HG03103 (cell line): ENCODE measurements at regions not wholly inside any gene's neighbourhood (a gene's known extent, or its start where the extent isn't known, plus 50 kb on each side); places are given as distances from the start of the nearest gene placed in this dataset.

Source experiments
- ATAC-seq: cut with Tn5 transposase; IDR thresholded peaks from one replicate; pipeline ENCODE4 v1.9.1; 2021; ENCODE audit warnings: low read depth; ENCODE audit not compliant: unreplicated experiment

- ATAC-seq: no peak
Observed at GRCh38 chr1:5488448-5488847, 503.8 kb downstream of the NPHP4 start.

- ATAC-seq: no peak
Observed at GRCh38 chr1:5485968-5486696, 506.1 kb downstream of the NPHP4 start.

GRCh38 chr1:5485436-5485835 is 506.8 kb downstream of the NPHP4 start:
- ATAC-seq: no peak

GRCh38 chr1:5484451-5485165 is 507.6 kb downstream of the NPHP4 start:
- no peak for ATAC-seq

- no peak for ATAC-seq
Observed at GRCh38 chr1:5481889-5482288, 510.3 kb downstream of the NPHP4 start.

GRCh38 chr1:5480906-5481305 is 511.3 kb downstream of the NPHP4 start:
- no peak for ATAC-seq

GRCh38 chr1:5479876-5480646 is 512.2 kb downstream of the NPHP4 start:
- no peak for ATAC-seq

- no peak for ATAC-seq
Observed at GRCh38 chr1:5478961-5479360, 513.3 kb downstream of the NPHP4 start.

- no peak for ATAC-seq
Observed at GRCh38 chr1:5478156-5478695, 514.0 kb downstream of the NPHP4 start.

- no peak for ATAC-seq
Observed at GRCh38 chr1:5477716-5478115, 514.5 kb downstream of the NPHP4 start.

- no peak for ATAC-seq
Observed at GRCh38 chr1:5475572-5475971, 516.7 kb downstream of the NPHP4 start.

GRCh38 chr1:5473268-5473667 is 519.0 kb downstream of the NPHP4 start:
- no peak for ATAC-seq

GRCh38 chr1:5466487-5466886 is 525.7 kb downstream of the NPHP4 start:
- no peak for ATAC-seq

GRCh38 chr1:5465281-5465711 is 526.9 kb downstream of the NPHP4 start:
- ATAC-seq: no peak

- ATAC-seq: no peak
Observed at GRCh38 chr1:5464366-5464765, 527.9 kb downstream of the NPHP4 start.

- no peak for ATAC-seq
Observed at GRCh38 chr1:5460974-5461373, 531.3 kb downstream of the NPHP4 start.

GRCh38 chr1:5459839-5460610 is 532.2 kb downstream of the NPHP4 start:
- no peak for ATAC-seq

- ATAC-seq: no peak
Observed at GRCh38 chr1:5458248-5458647, 534.0 kb downstream of the NPHP4 start.

GRCh38 chr1:5456090-5456811 is 536.0 kb downstream of the NPHP4 start:
- ATAC-seq: no peak

- ATAC-seq: no peak
Observed at GRCh38 chr1:5455651-5456050, 536.6 kb downstream of the NPHP4 start.
